Karpas-422 (cell line): ENCODE measurements at regions not wholly inside any gene's neighbourhood (a gene's known extent, or its start where the extent isn't known, plus 50 kb on each side); places are given as distances from the start of the nearest gene placed in this dataset.

Source experiments
- DNase-seq: peaks from one replicate; pipeline ENCODE4 v3.0.0-alpha.2; 2015
- H2AFZ ChIP-seq: fragments of 200-600 bp; sonication (generic); 2 replicates; pipeline ENCODE4 v1.6.1; 2014; ENCODE audit warnings: antibody characterized with exemption, low read length, mixed read lengths
- H3K27ac ChIP-seq: fragments of 200-600 bp; sonication (generic); 2 replicates; pipeline ENCODE4 v1.5.1; 2014; ENCODE audit warnings: mild to moderate bottlenecking, low read length, moderate library complexity
- H3K27me3 ChIP-seq: fragments of 200-600 bp; sonication (generic); 2 replicates; pipeline ENCODE4 v1.6.1; 2014; ENCODE audit warnings: low read length, mixed read lengths
- H3K36me3 ChIP-seq: fragments of 200-600 bp; sonication (generic); 2 replicates; pipeline ENCODE4 v1.6.1; 2014; ENCODE audit warnings: low read length, mixed read lengths; ENCODE audit not compliant: insufficient read depth
- H3K4me1 ChIP-seq: fragments of 200-600 bp; sonication (generic); 2 replicates; pipeline ENCODE4 v1.6.1; 2014; ENCODE audit warnings: mild to moderate bottlenecking, low read length, mixed read lengths
- H3K4me2 ChIP-seq: fragments of 200-600 bp; sonication (generic); 2 replicates; pipeline ENCODE4 v1.6.1; 2014; ENCODE audit warnings: low read length, low read depth, mild to moderate bottlenecking; ENCODE audit not compliant: poor library complexity, severe bottlenecking
- H3K4me3 ChIP-seq: fragments of 200-600 bp; sonication (generic); 2 replicates; pipeline ENCODE4 v1.5.1; 2014; ENCODE audit warnings: mild to moderate bottlenecking, antibody characterized with exemption, low read length, mixed read lengths
- H3K79me2 ChIP-seq: fragments of 200-600 bp; sonication (generic); 2 replicates; pipeline ENCODE4 v1.6.1; 2014; ENCODE audit warnings: mild to moderate bottlenecking, low read length, mixed read lengths
- H3K9ac ChIP-seq: fragments of 200-600 bp; sonication (generic); 2 replicates; pipeline ENCODE4 v1.6.0; 2014; ENCODE audit warnings: low read length
- H3K9me2 ChIP-seq: fragments of 200-600 bp; sonication (generic), shearing (Covaris generic); replicated peaks from 2 replicates; pipeline ENCODE4 v1.6.0; 2014; ENCODE audit warnings: mild to moderate bottlenecking, low read length, moderate library complexity; ENCODE audit not compliant: insufficient read depth
- H3K9me3 ChIP-seq: fragments of 300-700, 200-600 bp; sonication (generic); 2 replicates; pipeline ENCODE4 v1.6.1; 2014; ENCODE audit warnings: low read length, mixed read lengths
- H4K20me1 ChIP-seq: fragments of 200-600 bp; sonication (generic); 2 replicates; pipeline ENCODE4 v1.6.1; 2014; ENCODE audit warnings: mild to moderate bottlenecking, antibody characterized with exemption, low read length, low read depth; ENCODE audit not compliant: insufficient read depth

- H3K27me3 ChIP-seq: no peaks in the 10 kb centered on the region
- H3K79me2 ChIP-seq: no peaks in the 10 kb centered on the region
- no peaks in the 10 kb centered on the region for H3K9me3 ChIP-seq
- no peaks in the 10 kb centered on the region for H4K20me1 ChIP-seq
- H2AFZ ChIP-seq: no peak overlapping the region
- no peak overlapping the region for H3K4me3 ChIP-seq
- no peaks in the 10 kb centered on the region for H3K9me2 ChIP-seq
- no peak for DNase-seq
- no peaks in the 10 kb centered on the region for H3K36me3 ChIP-seq
- H3K4me1 ChIP-seq: peaks cover 14% of the 10 kb centered on the region
- H3K27ac ChIP-seq: no peak overlapping the region
- no peak overlapping the region for H3K4me2 ChIP-seq
- H3K9ac ChIP-seq: no peak overlapping the region
Observed at GRCh38 chr19:30131722-30132291, 189.8 kb downstream of the URI1 start.

GRCh38 chr19:30132343-30133075, 190.5 kb downstream of the URI1 start:
- H3K79me2 ChIP-seq: no peaks in the 10 kb centered on the region
- H3K9me3 ChIP-seq: no peaks in the 10 kb centered on the region
- H3K4me3 ChIP-seq: no peak overlapping the region
- H3K9ac ChIP-seq: no peak overlapping the region
- no peaks in the 10 kb centered on the region for H4K20me1 ChIP-seq
- no peak for DNase-seq
- no peak overlapping the region for H3K27ac ChIP-seq
- H3K9me2 ChIP-seq: no peaks in the 10 kb centered on the region
- H3K27me3 ChIP-seq: no peaks in the 10 kb centered on the region
- no peak overlapping the region for H2AFZ ChIP-seq
- no peak overlapping the region for H3K4me2 ChIP-seq
- peaks cover 14% of the 10 kb centered on the region for H3K4me1 ChIP-seq
- no peaks in the 10 kb centered on the region for H3K36me3 ChIP-seq

GRCh38 chr19:30133803-30134202, 191.8 kb downstream of the URI1 start:
- Histone ChIP-seq H2AFZ (no peak overlapping the region), H3K36me3 (no peaks in the 10 kb centered on the region), H3K4me1 (peaks cover 25% of the 10 kb centered on the region), H3K27me3 (no peaks in the 10 kb centered on the region), H3K27ac (no peak overlapping the region), H3K9me2 (no peaks in the 10 kb centered on the region), H3K9me3 (no peaks in the 10 kb centered on the region), H3K4me2 (no peak overlapping the region), H3K79me2 (no peaks in the 10 kb centered on the region), H3K4me3 (no peak overlapping the region), H3K9ac (no peak overlapping the region), H4K20me1 (no peaks in the 10 kb centered on the region)
- no peak for DNase-seq

GRCh38 chr19:30135093-30135757, 193.2 kb downstream of the URI1 start:
- no peak overlapping the region for H3K4me2 ChIP-seq
- H3K9me2 ChIP-seq: no peaks in the 10 kb centered on the region
- no peak overlapping the region for H3K9ac ChIP-seq
- H3K9me3 ChIP-seq: no peaks in the 10 kb centered on the region
- no peak overlapping the region for H2AFZ ChIP-seq
- no peaks in the 10 kb centered on the region for H4K20me1 ChIP-seq
- H3K4me1 ChIP-seq: peaks cover 25% of the 10 kb centered on the region
- H3K27me3 ChIP-seq: no peaks in the 10 kb centered on the region
- no peak for DNase-seq
- H3K4me3 ChIP-seq: no peak overlapping the region
- H3K79me2 ChIP-seq: no peaks in the 10 kb centered on the region
- no peak overlapping the region for H3K27ac ChIP-seq
- no peaks in the 10 kb centered on the region for H3K36me3 ChIP-seq

GRCh38 chr19:30135797-30136196, 193.8 kb downstream of the URI1 start:
- no peak overlapping the region for H2AFZ ChIP-seq
- DNase-seq: no peak
- H4K20me1 ChIP-seq: no peaks in the 10 kb centered on the region
- H3K4me1 ChIP-seq: peaks cover 25% of the 10 kb centered on the region
- no peak overlapping the region for H3K9ac ChIP-seq
- H3K9me2 ChIP-seq: no peaks in the 10 kb centered on the region
- no peak overlapping the region for H3K27ac ChIP-seq
- H3K9me3 ChIP-seq: no peaks in the 10 kb centered on the region
- H3K79me2 ChIP-seq: no peaks in the 10 kb centered on the region
- no peaks in the 10 kb centered on the region for H3K36me3 ChIP-seq
- no peaks in the 10 kb centered on the region for H3K27me3 ChIP-seq
- no peak overlapping the region for H3K4me2 ChIP-seq
- H3K4me3 ChIP-seq: no peak overlapping the region

GRCh38 chr19:30136611-30137195, 194.7 kb downstream of the URI1 start:
- no peak overlapping the region for H2AFZ ChIP-seq
- no peak overlapping the region for H3K27ac ChIP-seq
- H3K27me3 ChIP-seq: no peaks in the 10 kb centered on the region
- no peak for DNase-seq
- no peaks in the 10 kb centered on the region for H3K36me3 ChIP-seq
- no peak overlapping the region for H3K4me3 ChIP-seq
- no peaks in the 10 kb centered on the region for H3K9me2 ChIP-seq
- no peaks in the 10 kb centered on the region for H3K9me3 ChIP-seq
- no peak overlapping the region for H3K9ac ChIP-seq
- peaks cover 25% of the 10 kb centered on the region for H3K4me1 ChIP-seq
- no peak overlapping the region for H3K4me2 ChIP-seq
- H3K79me2 ChIP-seq: no peaks in the 10 kb centered on the region
- H4K20me1 ChIP-seq: no peaks in the 10 kb centered on the region

- H3K4me2 ChIP-seq: no peak overlapping the region
- no peaks in the 10 kb centered on the region for H3K9me2 ChIP-seq
- DNase-seq: no peak
- no peak overlapping the region for H3K9ac ChIP-seq
- H3K79me2 ChIP-seq: no peaks in the 10 kb centered on the region
- no peak overlapping the region for H3K27ac ChIP-seq
- H4K20me1 ChIP-seq: no peaks in the 10 kb centered on the region
- H3K4me1 ChIP-seq: peaks cover 25% of the 10 kb centered on the region
- H3K36me3 ChIP-seq: no peaks in the 10 kb centered on the region
- no peak overlapping the region for H3K4me3 ChIP-seq
- no peak overlapping the region for H2AFZ ChIP-seq
- H3K9me3 ChIP-seq: no peaks in the 10 kb centered on the region
- no peaks in the 10 kb centered on the region for H3K27me3 ChIP-seq
Observed at GRCh38 chr19:30137747-30138146, 195.7 kb downstream of the URI1 start.

GRCh38 chr19:30144242-30144758, 202.3 kb downstream of the URI1 start:
- H3K27ac ChIP-seq: no peak overlapping the region
- H3K27me3 ChIP-seq: no peaks in the 10 kb centered on the region
- no peak overlapping the region for H2AFZ ChIP-seq
- H3K79me2 ChIP-seq: no peaks in the 10 kb centered on the region
- no peaks in the 10 kb centered on the region for H3K9me3 ChIP-seq
- no peak overlapping the region for H3K4me2 ChIP-seq
- no peaks in the 10 kb centered on the region for H3K36me3 ChIP-seq
- no peaks in the 10 kb centered on the region for H3K9me2 ChIP-seq
- no peaks in the 10 kb centered on the region for H4K20me1 ChIP-seq
- H3K4me1 ChIP-seq: no peaks in the 10 kb centered on the region
- no peak overlapping the region for H3K4me3 ChIP-seq
- no peak for DNase-seq
- H3K9ac ChIP-seq: no peak overlapping the region
